Ovary (tissue), 7 donors: ENCODE measurements at regions not wholly inside any gene's neighbourhood (a gene's known extent, or its start where the extent isn't known, plus 50 kb on each side); places are given as distances from the start of the nearest gene placed in this dataset.
A peak's percentile ranks its signal among the peaks of the same experiment; 100 is the strongest.

ENCODE experiments used
- DNase-seq, 5 donors: peaks; one replicate each; pipeline ENCODE4 v3.0.0-alpha.2; 2019 to 2020
- H3K27ac ChIP-seq, 2 donors: fragments of 200-600 bp; one replicate each; pipeline versions ENCODE4 v1.5.1 to v1.8.0; 2019 to 2022
- H3K27me3 ChIP-seq: fragments of 200-600 bp; one replicate; pipeline ENCODE4 v1.8.0; 2022
- H3K36me3 ChIP-seq: fragments of 200-600 bp; sonication (generic); one replicate; pipeline ENCODE4 v1.5.1; 2019
- H3K4me1 ChIP-seq: one replicate; pipeline ENCODE4 v1.8.1; 2013; ENCODE audit warnings: mild to moderate bottlenecking, moderate library complexity; ENCODE audit not compliant: insufficient read depth
- H3K4me3 ChIP-seq: fragments of 200-600 bp; sonication (generic); one replicate; pipeline ENCODE4 v1.5.1; 2017
- H3K9me3 ChIP-seq, 2 donors: fragments of 200-600 bp in 1 of 2; sonication (generic) in 1 of 2; one replicate each; pipeline versions ENCODE4 v1.5.1 to v1.8.1; 2013 to 2019; ENCODE audit warnings: mild to moderate bottlenecking in 1 of 2, moderate library complexity in 1 of 2
- CTCF ChIP-seq, 3 donors: fragments of 450-650 bp in 2 of 3; fragments of 200-600 bp in 1 of 3; IDR thresholded peaks; one replicate each; pipeline versions ENCODE4 v1.5.1 to v1.8.0; 2016 to 2022; ENCODE audit warnings: antibody characterized with exemption in 3 of 3, mild to moderate bottlenecking in 1 of 3
- EP300 ChIP-seq: sonication (generic); formaldehyde crosslinking; IDR thresholded peaks from one replicate; pipeline ENCODE4 v1.6.1; 2017; ENCODE audit warnings: antibody characterized with exemption
- POLR2A ChIP-seq: fragments of 450-650 bp; IDR thresholded peaks from one replicate; pipeline ENCODE4 v1.6.1; 2017; ENCODE audit warnings: antibody characterized with exemption, mild to moderate bottlenecking, moderate library complexity
- WGBS, 3 donors: extraction: QIAGEN DNeasy Blood & Tissue Kit in 1 of 3; methylation state at CpG; one replicate each; pipeline versions ENCODE4 v1.1.5 to v1.1.7; 2013 to 2017; 5-methylcytosine and 5-hydroxymethylcytosine counted together
- intact Hi-C, 4 donors: fragments of 100-400 bp; cut with DNase I; formaldehyde crosslinking; loops; one replicate each; pipeline versions ENCODE4 v1.11.0 to v1.15.1; 2022 to 2023
- donor health status: DM: no; HTN: no; CAD: no; lungs with moderate emphysema.
- donor health status: DM: no; HTN: no; CAD: no.
- donor health status: Bipolar disorder and iron deficiency.
- donor health status: DM: no; HTN: no; CAD: no.
- donor health status: DM: yes; HTN: yes; CAD: no.

DNA sequence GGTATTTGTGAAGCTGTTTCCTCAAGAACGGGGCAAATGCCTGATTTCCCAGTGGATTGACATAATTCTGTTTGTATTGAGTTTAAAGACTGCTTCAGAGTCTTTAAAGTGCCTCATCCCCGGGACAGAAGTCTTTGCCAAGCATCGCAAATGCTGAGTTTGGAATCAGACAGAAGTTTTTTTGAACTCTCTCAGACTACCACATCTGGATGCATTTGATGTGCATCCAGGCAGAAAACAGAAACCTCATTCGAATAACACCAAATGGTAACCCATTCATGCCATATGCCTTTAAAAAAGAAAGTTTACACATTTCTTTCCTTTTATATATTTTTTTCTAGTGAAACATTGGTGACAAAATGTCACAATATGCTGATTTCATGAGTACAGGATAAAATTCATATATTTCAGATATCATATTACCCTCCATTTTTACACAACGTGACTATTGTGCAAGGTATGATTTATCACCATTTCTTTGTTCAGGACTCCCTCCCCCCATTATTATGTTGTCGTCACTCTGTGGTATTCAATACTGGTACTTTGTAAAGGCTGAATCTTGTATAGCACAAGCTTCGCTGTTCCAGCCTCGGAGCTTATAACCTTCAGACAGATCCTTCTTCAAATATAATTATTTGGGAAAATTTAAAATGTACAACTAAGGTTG, 91.1 kb downstream of the ZNF608 start:
- peak overlapping the region in 1 of 2 donors; percentile 47 for H3K27ac ChIP-seq
- H3K4me1 ChIP-seq, result peaks cover 10% of the 10 kb centered on the region
- H3K36me3 ChIP-seq, result no peaks in the 10 kb centered on the region
- no peak overlapping the region for H3K4me3 ChIP-seq
- no peak for TF ChIP-seq EP300
- TF ChIP-seq POLR2A, result no peak
- TF ChIP-seq CTCF (IDR thresholded peaks at IDR 0.05), result no peak
- H3K27me3 ChIP-seq, result no peaks in the 10 kb centered on the region
- intact Hi-C loops, result loop anchor here in 2 of 4 donors (5.0 to 10.0 kb wide), 2 partner anchors 87 to 89 kb away; partner anchors contain the start of gene ZNF608 (in 1 of the 2)
- H3K9me3 ChIP-seq, result no peaks in the 10 kb centered on the region
- DNase-seq, result no peak
- 29 to 42% (median 30%) methylated on average over 8 of the region's 8 CpGs for WGBS, 3 donors

GRCh38 chr5:124654418-124654817, 92.0 kb downstream of the ZNF608 start:
- 72 to 81% (median 74%) methylated on average over 5 of the region's 5 CpGs for WGBS, 3 donors
- H3K4me3 ChIP-seq, result no peak overlapping the region
- DNase-seq, result peak in 1 of 5 donors; percentile 38
- intact Hi-C loops, result loop anchor here in 1 of 4 donors (10.0 kb wide), 1 partner anchor 90 kb away; the partner anchor contains the start of gene ZNF608
- no peak for TF ChIP-seq CTCF (IDR thresholded peaks at IDR 0.05)
- no peak for TF ChIP-seq EP300
- TF ChIP-seq POLR2A, result no peak
- no peaks in the 10 kb centered on the region for H3K27me3 ChIP-seq
- H3K9me3 ChIP-seq, result no peaks in the 10 kb centered on the region
- H3K4me1 ChIP-seq, result peaks cover 13% of the 10 kb centered on the region
- H3K36me3 ChIP-seq, result no peaks in the 10 kb centered on the region
- no peak overlapping the region for H3K27ac ChIP-seq

DNA sequence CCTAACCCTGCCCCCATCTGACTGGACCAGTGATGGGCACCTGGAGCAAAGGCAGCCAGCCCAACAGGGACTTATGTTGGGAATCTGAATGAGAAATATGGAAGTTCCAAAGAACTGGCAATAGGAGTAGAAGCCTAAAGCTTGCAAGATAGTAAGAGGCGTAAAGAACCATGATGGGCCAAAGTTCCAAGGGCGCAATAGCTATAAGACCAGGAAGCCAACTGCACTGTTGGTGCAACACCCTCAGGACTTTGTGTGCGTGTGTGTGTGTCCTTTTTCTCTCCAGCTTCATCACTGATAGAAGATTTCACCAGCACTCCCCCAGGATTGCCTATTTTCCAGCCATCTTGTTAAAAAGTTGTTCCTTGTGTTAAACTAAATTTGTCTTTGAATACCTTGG, 92.8 kb downstream of the ZNF608 start:
- DNase-seq, result no peak
- Histone ChIP-seq H3K9me3 (no peaks in the 10 kb centered on the region), H3K36me3 (no peaks in the 10 kb centered on the region), H3K27me3 (no peaks in the 10 kb centered on the region), H3K27ac (no peak overlapping the region), H3K4me1 (peaks cover 13% of the 10 kb centered on the region), H3K4me3 (no peak overlapping the region)
- TF ChIP-seq POLR2A (no peak), CTCF (IDR thresholded peaks at IDR 0.05) (no peak), EP300 (no peak)
- WGBS, 3 donors, result 83 to 96% (median 88%) methylated on average over 3 of the region's 3 CpGs
- intact Hi-C loops, result loop anchor here in 1 of 4 donors (10.0 kb wide), 1 partner anchor 91 kb away; the partner anchor contains the start of gene ZNF608

DNA sequence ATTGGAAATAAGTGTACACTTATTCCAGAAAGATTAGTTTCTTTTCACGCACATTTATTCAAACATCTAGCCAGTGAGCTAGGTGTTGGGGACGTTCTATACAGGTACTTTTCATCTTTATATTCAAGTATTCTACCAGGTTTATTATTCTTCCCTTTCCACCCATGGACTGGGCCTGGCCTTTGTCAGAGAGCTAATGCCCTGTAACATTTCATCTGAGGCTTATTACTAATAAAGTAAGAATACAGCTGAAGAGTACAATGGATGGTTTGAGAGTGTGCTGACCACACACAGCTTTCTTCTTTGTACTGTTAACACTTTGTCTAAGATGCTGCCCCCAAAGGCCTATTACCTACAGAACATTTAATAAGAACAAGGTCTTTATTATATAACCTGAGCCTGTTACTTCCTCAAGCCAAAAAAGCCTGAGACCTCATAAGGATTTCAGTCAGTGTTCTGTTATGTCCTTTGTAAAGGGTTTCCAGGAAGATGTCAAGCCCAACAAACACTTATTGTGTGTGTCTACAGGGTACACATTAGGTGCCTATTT, 93.5 kb downstream of the ZNF608 start:
- intact Hi-C loops, result loop anchor here in 1 of 4 donors (10.0 kb wide), 1 partner anchor 92 kb away; the partner anchor contains the start of gene ZNF608
- WGBS, 3 donors, result 93 to 99% (median 98%) methylated on average over 2 of the region's 2 CpGs
- no peaks in the 10 kb centered on the region for H3K27me3 ChIP-seq
- DNase-seq, result no peak
- H3K9me3 ChIP-seq, result no peaks in the 10 kb centered on the region
- no peak overlapping the region for H3K4me3 ChIP-seq
- H3K27ac ChIP-seq, result no peak overlapping the region
- no peaks in the 10 kb centered on the region for H3K36me3 ChIP-seq
- H3K4me1 ChIP-seq, result peaks cover 11% of the 10 kb centered on the region
- TF ChIP-seq EP300, result no peak
- no peak for TF ChIP-seq POLR2A
- TF ChIP-seq CTCF (IDR thresholded peaks at IDR 0.05), result no peak
